ENCODE measurements at regions not wholly inside any gene's neighbourhood (a gene's known extent, or its start where the extent isn't known, plus 50 kb on each side); places are given as distances from the start of the nearest gene placed in this dataset.

DNA sequence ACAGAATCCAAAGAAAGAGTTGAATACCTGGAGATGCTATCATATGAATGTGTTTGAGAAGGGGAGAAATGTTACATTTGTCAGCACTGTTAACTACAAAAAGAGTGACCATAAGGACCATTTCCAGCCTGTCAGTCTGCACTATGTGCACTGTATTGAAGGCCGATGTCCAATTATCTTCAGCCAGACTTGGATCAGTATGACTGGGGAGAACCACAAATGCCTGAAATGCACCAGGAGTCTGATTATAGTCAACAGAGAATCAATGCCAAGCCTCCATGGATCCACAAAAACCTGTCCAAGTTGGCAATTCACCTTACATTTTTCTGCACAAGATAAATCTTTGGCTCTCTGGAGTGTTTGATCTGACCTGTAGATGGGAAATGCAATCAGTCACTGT, 697.5 kb upstream of the SGCG start:
- TF ChIP-seq, protein P1, sequence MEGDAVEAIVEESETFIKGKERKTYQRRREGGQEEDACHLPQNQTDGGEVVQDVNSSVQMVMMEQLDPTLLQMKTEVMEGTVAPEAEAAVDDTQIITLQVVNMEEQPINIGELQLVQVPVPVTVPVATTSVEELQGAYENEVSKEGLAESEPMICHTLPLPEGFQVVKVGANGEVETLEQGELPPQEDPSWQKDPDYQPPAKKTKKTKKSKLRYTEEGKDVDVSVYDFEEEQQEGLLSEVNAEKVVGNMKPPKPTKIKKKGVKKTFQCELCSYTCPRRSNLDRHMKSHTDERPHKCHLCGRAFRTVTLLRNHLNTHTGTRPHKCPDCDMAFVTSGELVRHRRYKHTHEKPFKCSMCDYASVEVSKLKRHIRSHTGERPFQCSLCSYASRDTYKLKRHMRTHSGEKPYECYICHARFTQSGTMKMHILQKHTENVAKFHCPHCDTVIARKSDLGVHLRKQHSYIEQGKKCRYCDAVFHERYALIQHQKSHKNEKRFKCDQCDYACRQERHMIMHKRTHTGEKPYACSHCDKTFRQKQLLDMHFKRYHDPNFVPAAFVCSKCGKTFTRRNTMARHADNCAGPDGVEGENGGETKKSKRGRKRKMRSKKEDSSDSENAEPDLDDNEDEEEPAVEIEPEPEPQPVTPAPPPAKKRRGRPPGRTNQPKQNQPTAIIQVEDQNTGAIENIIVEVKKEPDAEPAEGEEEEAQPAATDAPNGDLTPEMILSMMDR (conservative IDR thresholded peaks at IDR 0.05; ENCODE audit: low read length) = no peak
- no peak for TF ChIP-seq EZH2phosphoT487 (IDR thresholded peaks at IDR 0.05; ENCODE audit: borderline replicate concordance)
